OCI-LY3 (cell line): ENCODE measurements at regions not wholly inside any gene's neighbourhood (a gene's known extent, or its start where the extent isn't known, plus 50 kb on each side); places are given as distances from the start of the nearest gene placed in this dataset.

ENCODE experiments used
- H2AFZ ChIP-seq: fragments of 200-600, 300-600 bp; shearing (Covaris generic); 2 replicates; pipeline ENCODE4 v1.6.0; 2014; ENCODE audit warnings: antibody characterized with exemption, low read depth, low read length
- H3K27ac ChIP-seq: fragments of 200-600, 300-600 bp; sonication (generic); 2 replicates; pipeline ENCODE4 v1.5.1; 2014; ENCODE audit warnings: mild to moderate bottlenecking, low read length, moderate library complexity, mixed read lengths
- H3K27me3 ChIP-seq: fragments of 200-600, 300-600 bp; sonication (generic); 2 replicates; pipeline ENCODE4 v1.6.1; 2014; ENCODE audit warnings: low read depth, low read length, mixed read lengths
- H3K36me3 ChIP-seq: fragments of 200-600, 300-600 bp; sonication (generic); replicated peaks from 2 replicates; pipeline ENCODE3; 2014; ENCODE audit warnings: low read depth, low read length, mixed read lengths
- H3K4me1 ChIP-seq: fragments of 300-600, 200-600 bp; sonication (generic); 2 replicates; pipeline ENCODE4 v1.6.1; 2014; ENCODE audit warnings: low read length, mixed read lengths
- H3K4me2 ChIP-seq: fragments of 200-600, 300-600 bp; sonication (generic); 2 replicates; pipeline ENCODE4 v1.6.1; 2014; ENCODE audit warnings: low read length, mixed read lengths
- H3K4me3 ChIP-seq: fragments of 300-600, 200-600 bp; sonication (generic); 2 replicates; pipeline ENCODE4 v1.5.1; 2014; ENCODE audit warnings: antibody characterized with exemption, mild to moderate bottlenecking, low read length, moderate library complexity
- H3K79me2 ChIP-seq: fragments of 300-600, 200-600 bp; shearing (Covaris generic); 2 replicates; pipeline ENCODE4 v1.6.1; 2014; ENCODE audit warnings: mild to moderate bottlenecking, low read length, mixed read lengths
- H3K9ac ChIP-seq: fragments of 300-600, 200-600 bp; shearing (Covaris generic); 2 replicates; pipeline ENCODE4 v1.6.0; 2014; ENCODE audit warnings: mild to moderate bottlenecking, low read length, moderate library complexity
- H3K9me3 ChIP-seq: fragments of 200-600, 300-600 bp; shearing (Covaris generic); 2 replicates; pipeline ENCODE4 v1.6.1; 2014; ENCODE audit warnings: low read length, mixed read lengths; ENCODE audit not compliant: insufficient read depth
- H4K20me1 ChIP-seq: fragments of 200-600, 300-600 bp; sonication (generic); 2 replicates; pipeline ENCODE4 v1.6.1; 2016; ENCODE audit warnings: low read length, mixed read lengths; ENCODE audit not compliant: insufficient read depth
- CTCF ChIP-seq: fragments of 200-600, 300-600 bp; sonication (generic); IDR thresholded peaks from 2 replicates; pipeline ENCODE4 v1.5.1; 2014; ENCODE audit warnings: antibody characterized with exemption, low read length, low read depth
- EZH2phosphoT487 ChIP-seq: fragments of 200-600 bp; shearing (Covaris generic); IDR thresholded peaks from 2 replicates; pipeline ENCODE4 v1.6.1; 2018; ENCODE audit warnings: antibody characterized with exemption, mixed run types, low read depth

GRCh38 chr2:118300832-118301231, 212.6 kb downstream of the INSIG2 start:
- Histone ChIP-seq H3K36me3 (no peaks in the 10 kb centered on the region), H3K4me3 (no peak overlapping the region), H3K9me3 (no peaks in the 10 kb centered on the region), H2AFZ (no peak overlapping the region), H3K27me3 (0 out of 2 replicates have a peak, but pooled peaks cover under 1% of the 10 kb centered on the region), H3K4me1 (no peaks in the 10 kb centered on the region), H3K9ac (no peak overlapping the region), H3K27ac (no peak overlapping the region), H3K4me2 (no peak overlapping the region), H3K79me2 (no peaks in the 10 kb centered on the region), H4K20me1 (no peaks in the 10 kb centered on the region)
- TF ChIP-seq EZH2phosphoT487 (no peak), CTCF (no peak)

GRCh38 chr2:118296663-118297062, 208.4 kb downstream of the INSIG2 start:
- H3K4me2 ChIP-seq = no peak overlapping the region
- H3K4me1 ChIP-seq = no peaks in the 10 kb centered on the region
- H3K9me3 ChIP-seq = no peaks in the 10 kb centered on the region
- no peak overlapping the region for H3K4me3 ChIP-seq
- no peaks in the 10 kb centered on the region for H3K79me2 ChIP-seq
- no peak overlapping the region for H3K27ac ChIP-seq
- no peak overlapping the region for H2AFZ ChIP-seq
- no peaks in the 10 kb centered on the region for H3K36me3 ChIP-seq
- H3K27me3 ChIP-seq = no peaks in the 10 kb centered on the region
- TF ChIP-seq CTCF = no peak
- TF ChIP-seq EZH2phosphoT487 = no peak
- no peaks in the 10 kb centered on the region for H4K20me1 ChIP-seq
- no peak overlapping the region for H3K9ac ChIP-seq

DNA sequence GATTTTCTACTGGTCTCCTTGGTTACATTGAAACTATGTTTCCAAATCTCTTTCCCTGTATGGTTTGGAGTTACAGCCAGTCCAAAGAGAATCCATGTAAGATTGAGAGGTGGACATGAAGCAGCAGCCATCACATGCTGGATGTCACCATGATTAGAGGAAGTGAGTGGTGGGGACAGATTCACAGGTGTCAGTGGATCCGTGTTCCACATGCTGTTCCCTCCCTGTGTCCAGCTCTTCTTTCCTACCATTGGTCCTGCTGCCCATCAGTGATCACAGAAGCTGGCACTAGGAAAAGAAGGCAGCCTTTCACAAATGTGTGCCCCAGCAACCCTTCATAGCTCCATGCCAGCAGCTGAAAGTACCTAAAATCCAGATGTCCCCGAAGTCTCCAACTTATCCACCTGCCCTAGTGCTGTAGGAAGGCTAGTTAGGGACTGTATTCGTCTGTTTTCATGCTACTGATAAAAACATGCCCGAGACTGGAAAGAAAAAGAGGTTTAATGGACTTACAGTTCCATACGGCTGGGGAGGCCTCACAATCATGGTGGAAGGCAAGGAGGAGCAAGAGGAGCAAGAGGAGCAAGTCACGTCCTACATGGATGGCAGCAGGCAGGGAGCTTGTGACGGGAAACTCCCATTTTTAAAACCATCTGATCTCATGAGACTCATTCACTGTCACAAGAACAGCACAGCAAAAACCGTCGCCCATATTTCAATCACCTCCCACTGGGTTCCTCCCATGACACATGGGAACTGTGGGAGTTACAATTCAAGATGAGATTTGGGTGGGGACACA, 207.5 kb downstream of the INSIG2 start:
- Histone ChIP-seq H3K27me3 (no peaks in the 10 kb centered on the region), H3K4me3 (no peak overlapping the region), H3K4me1 (no peaks in the 10 kb centered on the region), H3K9me3 (no peaks in the 10 kb centered on the region), H3K36me3 (no peaks in the 10 kb centered on the region), H3K9ac (no peak overlapping the region), H3K79me2 (no peaks in the 10 kb centered on the region), H3K4me2 (no peak overlapping the region), H3K27ac (no peak overlapping the region), H2AFZ (no peak overlapping the region), H4K20me1 (no peaks in the 10 kb centered on the region)
- TF ChIP-seq CTCF = no peak

DNA sequence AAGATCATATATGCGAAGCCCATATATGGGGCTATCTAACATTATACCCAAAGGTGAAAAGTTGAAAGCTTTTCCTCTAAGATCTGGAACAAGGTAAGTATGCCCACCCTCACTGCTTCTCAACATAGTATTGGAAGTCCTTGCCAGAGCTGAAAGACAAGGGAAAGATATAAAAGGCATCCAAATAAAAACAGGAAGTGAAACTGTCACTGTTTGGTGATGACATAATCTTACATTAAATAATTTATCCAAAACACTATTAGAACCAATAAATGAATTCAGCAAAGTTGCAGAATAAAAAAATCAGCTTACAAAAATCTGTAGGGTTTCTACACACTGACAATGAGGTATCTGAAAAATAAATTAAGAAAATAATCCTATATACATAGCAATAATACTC, 205.8 kb downstream of the INSIG2 start:
- Histone ChIP-seq H3K79me2 (no peaks in the 10 kb centered on the region), H3K4me1 (no peaks in the 10 kb centered on the region), H3K9ac (no peak overlapping the region), H4K20me1 (no peaks in the 10 kb centered on the region), H3K27me3 (no peaks in the 10 kb centered on the region), H3K9me3 (no peaks in the 10 kb centered on the region), H3K4me3 (no peak overlapping the region), H2AFZ (no peak overlapping the region), H3K4me2 (no peak overlapping the region), H3K27ac (no peak overlapping the region), H3K36me3 (no peaks in the 10 kb centered on the region)
- no peak for TF ChIP-seq EZH2phosphoT487
- TF ChIP-seq CTCF = no peak
